ENCODE measurements at regions not wholly inside any gene's neighbourhood (a gene's known extent, or its start where the extent isn't known, plus 50 kb on each side); places are given as distances from the start of the nearest gene placed in this dataset.
"Not testable (repeated sequence)": the region's sequence is repeated elsewhere in the genome, so short reads cannot be mapped to it uniquely, and the experiment has no call there.

DNA sequence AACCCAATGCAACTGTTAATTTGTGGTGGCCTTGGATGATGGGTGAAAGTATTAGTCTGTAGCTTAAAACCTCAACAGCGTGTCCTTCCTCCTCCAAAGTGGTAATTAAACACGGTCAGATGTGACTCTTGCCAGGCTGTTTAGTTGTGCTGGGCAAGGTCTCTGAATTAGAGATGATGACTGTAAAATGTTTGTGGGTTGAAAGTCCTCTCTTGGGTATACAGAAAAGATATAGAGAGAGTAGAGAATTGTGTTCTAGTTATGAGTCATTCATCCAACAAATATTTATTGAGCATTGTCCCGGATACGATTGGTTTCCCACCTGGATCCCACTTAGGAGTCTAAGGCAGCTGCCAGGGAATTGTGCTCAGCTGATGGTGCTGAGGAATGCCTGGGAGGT, 343.7 kb downstream of the NPIPA7 start:
- DNase-seq; H3K4me3 Mint-ChIP-seq (ENCODE audit: unreplicated experiment); CTCF ChIA-PET; H3K36me3 ChIP-seq (ENCODE audit: control insufficient read depth, insufficient read depth, low read length); H3K9me3 ChIP-seq; H3K27me3 ChIP-seq (replicated peaks; ENCODE audit: control insufficient read depth, insufficient read depth, low read length); H3K27me3 Mint-ChIP-seq (ENCODE audit: insufficient read depth, unreplicated experiment); H3K27ac Mint-ChIP-seq (ENCODE audit: unreplicated experiment); H3K4me1 Mint-ChIP-seq (ENCODE audit: low read depth, unreplicated experiment); BruUV-seq (replicated peaks); H3K4me3 ChIP-seq (ENCODE audit: low read depth, low read length); H3K36me3 Mint-ChIP-seq (ENCODE audit: insufficient read depth, unreplicated experiment); H3K4me1 ChIP-seq; intact Hi-C loops (cut with micrococcal nuclease; ENCODE audit: unreplicated experiment); H3K9me3 Mint-ChIP-seq (ENCODE audit: unreplicated experiment); POLR2A ChIA-PET: not testable (repeated sequence)

DNA sequence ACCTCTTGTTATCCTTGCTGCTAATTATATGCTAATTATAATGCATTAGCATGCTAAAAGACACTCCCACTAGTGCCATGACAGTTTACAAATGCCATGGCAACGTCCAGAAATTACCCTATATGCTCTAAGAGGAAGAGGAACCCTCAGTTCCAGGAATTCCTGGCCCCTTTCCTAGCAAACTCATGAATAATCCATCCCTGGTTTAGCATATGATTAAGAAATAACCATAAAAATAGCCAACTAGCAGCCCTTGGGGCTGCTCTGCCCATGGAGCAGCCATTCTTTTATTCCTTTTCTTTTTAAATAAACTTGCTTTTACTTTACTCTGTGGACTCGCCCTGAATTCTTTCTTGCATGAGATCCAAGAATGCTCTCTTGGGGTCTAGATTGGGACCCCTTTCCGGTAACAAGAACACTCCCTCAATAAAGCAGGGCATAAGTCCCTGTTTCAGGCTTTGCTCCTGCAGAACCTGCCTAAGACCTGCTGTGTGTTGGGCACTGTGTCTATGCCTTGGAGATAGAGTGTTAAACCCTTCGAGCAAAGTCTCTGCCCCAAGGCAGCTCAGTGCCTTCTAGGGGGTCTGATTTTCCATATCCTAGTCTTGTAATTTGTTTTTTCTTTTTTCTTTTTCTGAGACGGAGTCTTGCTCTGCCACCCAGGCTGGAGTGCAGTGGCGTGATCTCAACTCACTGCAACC, 345.0 kb downstream of the NPIPA7 start:
- H3K36me3 ChIP-seq (ENCODE audit: control insufficient read depth, insufficient read depth, low read length); H3K9me3 Mint-ChIP-seq (ENCODE audit: unreplicated experiment); H3K27me3 ChIP-seq (replicated peaks; ENCODE audit: control insufficient read depth, insufficient read depth, low read length); H3K4me3 Mint-ChIP-seq (ENCODE audit: unreplicated experiment); H3K4me1 ChIP-seq; DNase-seq; H3K27ac Mint-ChIP-seq (ENCODE audit: unreplicated experiment); POLR2A ChIA-PET; H3K27me3 Mint-ChIP-seq (ENCODE audit: insufficient read depth, unreplicated experiment); H3K4me1 Mint-ChIP-seq (ENCODE audit: low read depth, unreplicated experiment); BruUV-seq (replicated peaks); intact Hi-C loops (cut with micrococcal nuclease; ENCODE audit: unreplicated experiment); CTCF ChIA-PET; H3K4me3 ChIP-seq (ENCODE audit: low read depth, low read length); H3K9me3 ChIP-seq; H3K36me3 Mint-ChIP-seq (ENCODE audit: insufficient read depth, unreplicated experiment): not testable (repeated sequence)

DNA sequence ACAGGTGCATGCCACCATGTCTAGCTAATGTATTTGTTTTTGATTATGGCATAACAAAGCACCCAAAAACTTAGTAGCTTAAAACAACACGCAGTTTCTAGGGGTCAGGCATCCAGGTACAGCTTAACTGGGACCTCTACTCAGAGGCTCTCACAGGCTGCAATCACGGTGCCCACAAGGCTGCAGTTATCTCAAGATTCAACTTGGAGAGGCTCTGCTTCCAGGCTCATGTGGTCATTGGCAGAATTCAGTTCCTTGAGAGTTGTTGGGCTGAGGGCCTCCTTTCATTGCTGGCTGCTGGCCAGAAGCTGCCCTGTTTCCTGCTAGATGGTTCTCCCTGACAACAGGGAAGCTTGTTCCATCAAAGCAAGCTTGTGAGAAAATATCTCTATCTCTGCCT, 348.1 kb downstream of the NPIPA7 start:
- H3K4me1 ChIP-seq; intact Hi-C loops (cut with micrococcal nuclease; ENCODE audit: unreplicated experiment); H3K4me1 Mint-ChIP-seq (ENCODE audit: low read depth, unreplicated experiment); H3K27me3 ChIP-seq (replicated peaks; ENCODE audit: control insufficient read depth, insufficient read depth, low read length); CTCF ChIA-PET; H3K27me3 Mint-ChIP-seq (ENCODE audit: insufficient read depth, unreplicated experiment); H3K4me3 Mint-ChIP-seq (ENCODE audit: unreplicated experiment); POLR2A ChIA-PET; H3K9me3 ChIP-seq; H3K36me3 ChIP-seq (ENCODE audit: control insufficient read depth, insufficient read depth, low read length); H3K27ac Mint-ChIP-seq (ENCODE audit: unreplicated experiment); H3K4me3 ChIP-seq (ENCODE audit: low read depth, low read length); H3K9me3 Mint-ChIP-seq (ENCODE audit: unreplicated experiment); DNase-seq; BruUV-seq (replicated peaks); H3K36me3 Mint-ChIP-seq (ENCODE audit: insufficient read depth, unreplicated experiment): not testable (repeated sequence)

DNA sequence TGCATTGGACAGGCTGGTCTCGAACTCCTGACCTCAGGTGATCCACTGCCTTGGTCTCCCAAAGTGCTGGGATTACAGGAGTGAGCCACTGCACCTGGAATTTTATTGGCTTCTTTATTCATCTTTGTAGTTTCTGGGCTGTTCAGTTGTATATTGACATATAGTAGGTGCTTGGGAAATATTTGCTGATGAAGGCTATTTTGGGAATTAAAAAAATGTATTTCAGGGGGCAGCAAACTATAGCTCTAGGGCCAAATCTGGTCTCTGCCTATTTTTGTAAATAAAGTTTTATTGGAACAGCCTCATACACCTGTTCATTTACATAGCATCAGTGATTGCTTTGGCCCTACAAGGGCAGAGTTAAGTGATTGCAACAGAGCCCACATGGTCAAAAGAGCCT, 363.6 kb downstream of the NPIPA7 start:
- H3K4me3 ChIP-seq (ENCODE audit: low read depth, low read length); H3K4me3 Mint-ChIP-seq (ENCODE audit: unreplicated experiment); H3K27me3 Mint-ChIP-seq (ENCODE audit: insufficient read depth, unreplicated experiment); POLR2A ChIA-PET; H3K9me3 Mint-ChIP-seq (ENCODE audit: unreplicated experiment); CTCF ChIA-PET; H3K4me1 Mint-ChIP-seq (ENCODE audit: low read depth, unreplicated experiment); H3K9me3 ChIP-seq; DNase-seq; H3K27ac Mint-ChIP-seq (ENCODE audit: unreplicated experiment); BruUV-seq (replicated peaks); H3K36me3 ChIP-seq (ENCODE audit: control insufficient read depth, insufficient read depth, low read length); H3K27me3 ChIP-seq (replicated peaks; ENCODE audit: control insufficient read depth, insufficient read depth, low read length); H3K36me3 Mint-ChIP-seq (ENCODE audit: insufficient read depth, unreplicated experiment); intact Hi-C loops (cut with micrococcal nuclease; ENCODE audit: unreplicated experiment); H3K4me1 ChIP-seq: not testable (repeated sequence)

DNA sequence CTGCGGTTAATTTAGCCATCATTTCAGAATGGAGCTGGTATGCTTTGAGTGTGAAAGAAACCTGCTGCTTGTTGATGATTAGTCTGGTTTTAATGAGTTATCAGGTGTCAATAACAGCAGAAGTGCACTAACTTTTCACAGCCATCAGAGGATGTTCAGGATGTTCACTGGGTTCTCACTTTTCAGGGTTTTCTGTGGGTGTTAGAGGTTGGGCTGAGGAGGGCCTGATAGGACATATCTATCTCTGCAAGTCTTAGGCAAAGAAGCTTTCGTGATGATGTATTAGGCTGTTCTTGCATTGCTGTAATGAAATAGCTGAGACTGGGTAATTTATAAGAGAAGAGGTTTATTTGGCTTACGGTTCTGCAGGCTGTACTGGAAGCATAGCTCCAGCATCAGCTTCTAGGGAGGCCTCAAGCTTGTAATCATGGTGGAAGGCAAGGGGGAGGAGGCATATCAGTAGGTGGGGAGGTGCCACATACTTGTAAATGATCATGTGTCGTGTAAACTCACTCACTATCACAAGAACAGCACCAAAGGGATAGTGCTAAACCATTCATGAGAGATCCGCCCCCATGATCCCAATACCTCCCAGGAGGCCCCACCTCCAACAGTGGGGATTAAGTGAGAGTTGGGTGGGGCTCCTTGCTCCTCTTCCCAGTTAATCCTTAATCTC, 376.2 kb downstream of the NPIPA7 start:
- BruUV-seq (replicated peaks); H3K36me3 Mint-ChIP-seq (ENCODE audit: insufficient read depth, unreplicated experiment); H3K4me3 Mint-ChIP-seq (ENCODE audit: unreplicated experiment); H3K4me3 ChIP-seq (ENCODE audit: low read depth, low read length); POLR2A ChIA-PET; H3K4me1 Mint-ChIP-seq (ENCODE audit: low read depth, unreplicated experiment); intact Hi-C loops (cut with micrococcal nuclease; ENCODE audit: unreplicated experiment); DNase-seq; H3K27ac Mint-ChIP-seq (ENCODE audit: unreplicated experiment); CTCF ChIA-PET; H3K9me3 Mint-ChIP-seq (ENCODE audit: unreplicated experiment); H3K36me3 ChIP-seq (ENCODE audit: control insufficient read depth, insufficient read depth, low read length); H3K27me3 Mint-ChIP-seq (ENCODE audit: insufficient read depth, unreplicated experiment); H3K27me3 ChIP-seq (replicated peaks; ENCODE audit: control insufficient read depth, insufficient read depth, low read length); H3K9me3 ChIP-seq; H3K4me1 ChIP-seq: not testable (repeated sequence)
